GM19023 (cell line): ENCODE measurements at regions not wholly inside any gene's neighbourhood (a gene's known extent, or its start where the extent isn't known, plus 50 kb on each side); places are given as distances from the start of the nearest gene placed in this dataset.

Experiments
- ATAC-seq: cut with Tn5 transposase; IDR thresholded peaks from one replicate; pipeline ENCODE4 v1.9.1; 2021; ENCODE audit warnings: mild to moderate bottlenecking, moderate library complexity; ENCODE audit not compliant: unreplicated experiment

DNA sequence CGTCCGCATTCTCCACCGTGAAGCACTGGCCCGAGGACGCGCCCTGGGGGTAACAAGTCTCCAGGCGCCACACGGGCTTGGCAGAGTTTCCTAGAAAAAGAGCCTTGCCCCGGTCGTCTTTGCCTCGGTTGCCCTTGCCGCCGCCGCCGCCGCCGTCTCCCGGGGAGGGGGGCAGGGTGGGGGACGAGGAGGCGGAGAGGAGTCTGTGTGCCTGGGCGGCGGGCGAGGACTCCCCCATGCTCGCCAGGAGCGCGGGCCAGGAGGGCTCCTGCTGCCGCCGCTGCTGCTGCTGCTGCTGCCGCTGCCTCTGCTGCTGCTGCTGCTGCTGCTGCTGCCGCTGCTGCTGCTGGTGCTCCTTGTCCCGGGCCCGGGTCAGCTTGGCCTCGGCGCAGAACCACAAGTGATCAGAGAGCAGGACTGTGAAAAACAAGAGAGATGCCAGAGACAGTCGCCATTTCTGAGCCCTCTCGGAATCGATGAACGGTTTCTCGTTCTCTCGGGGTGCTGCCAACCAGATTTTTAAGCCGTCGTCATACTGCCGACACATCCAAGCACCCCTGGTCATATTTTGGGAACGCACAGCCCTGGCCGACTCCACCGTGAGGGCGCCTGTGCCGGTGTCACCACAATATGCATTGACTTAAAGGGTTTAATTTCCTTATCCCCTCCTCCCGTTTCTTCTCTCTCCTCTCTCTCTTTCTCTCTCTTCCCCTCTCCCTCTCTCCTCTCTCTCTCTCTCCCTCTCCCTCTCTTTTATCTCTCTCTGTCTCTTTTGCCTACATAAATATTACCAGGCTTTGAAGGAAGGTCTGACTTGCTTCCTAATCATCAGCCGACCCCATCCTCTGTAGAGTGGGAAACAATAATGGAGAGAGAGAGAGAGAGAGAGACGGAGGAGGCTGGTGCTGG is 349.1 kb downstream of the LIG4 start:
- ATAC-seq: no peak

DNA sequence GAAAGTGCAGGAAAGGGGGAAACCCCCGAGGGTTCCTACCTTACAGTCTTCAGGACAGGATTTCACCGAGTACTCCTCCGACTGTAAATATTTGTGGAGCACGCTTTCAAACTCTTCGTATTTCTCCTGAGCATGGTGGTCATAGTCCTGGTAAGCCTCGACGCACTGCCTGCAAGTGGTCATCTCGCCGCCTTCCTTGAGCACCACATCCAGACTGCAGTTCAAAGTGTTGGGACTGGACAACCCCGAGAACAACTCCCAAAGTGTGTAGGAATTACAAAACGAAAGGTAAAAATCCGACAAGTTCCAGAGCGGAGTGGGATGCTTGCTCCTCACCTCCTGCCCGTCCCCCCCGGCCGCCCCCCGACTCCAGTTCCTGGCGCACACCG is 349.7 kb downstream of the LIG4 start:
- ATAC-seq: no peak

DNA sequence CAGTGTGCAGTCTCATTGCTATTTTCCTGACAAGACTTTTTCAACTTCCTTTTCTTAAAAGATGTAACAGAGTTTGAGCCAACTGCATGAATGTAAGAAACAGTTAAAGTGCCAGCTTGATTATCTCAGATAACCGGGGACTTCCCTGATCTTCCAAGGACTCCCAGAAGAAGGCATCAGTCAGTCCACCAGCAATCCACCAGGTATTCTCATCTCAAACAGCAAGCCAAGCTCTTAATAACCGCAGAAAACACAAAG is 350.1 kb downstream of the LIG4 start:
- ATAC-seq: no peak

DNA sequence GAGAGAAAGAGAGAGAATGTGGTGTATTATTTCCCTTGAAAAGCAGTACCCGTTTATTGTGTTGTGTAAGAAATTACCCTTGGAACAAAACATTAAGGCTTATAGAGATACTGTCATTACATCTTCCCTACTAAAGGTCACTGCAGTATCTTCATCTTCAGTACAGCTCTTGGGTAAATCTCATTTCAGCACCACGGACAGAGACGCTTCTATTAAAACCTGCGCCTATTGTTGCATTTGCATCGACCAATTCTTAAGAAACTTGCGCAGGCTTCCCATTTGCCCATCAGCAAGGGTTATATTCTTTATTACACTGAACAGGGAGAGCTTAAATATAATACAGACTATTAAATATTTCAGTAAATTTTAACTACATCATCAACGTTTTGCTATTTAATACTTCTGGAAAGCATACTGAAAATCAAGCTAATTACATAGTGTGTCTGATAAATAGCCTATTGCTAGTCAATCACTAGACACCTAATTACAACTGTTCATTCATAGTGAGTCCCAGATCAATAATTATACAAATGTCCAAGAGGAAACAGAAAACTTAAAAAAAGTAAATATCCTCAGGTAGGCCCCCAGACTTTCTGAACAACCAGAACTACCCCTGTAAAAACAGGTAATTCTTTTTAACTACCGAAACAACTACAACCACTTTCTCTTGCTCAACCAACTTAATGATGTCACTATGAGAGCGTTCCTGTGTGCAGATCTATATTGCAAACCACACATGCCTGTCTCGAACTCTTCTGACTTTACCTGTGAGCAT is 350.6 kb downstream of the LIG4 start:
- ATAC-seq: no peak

DNA sequence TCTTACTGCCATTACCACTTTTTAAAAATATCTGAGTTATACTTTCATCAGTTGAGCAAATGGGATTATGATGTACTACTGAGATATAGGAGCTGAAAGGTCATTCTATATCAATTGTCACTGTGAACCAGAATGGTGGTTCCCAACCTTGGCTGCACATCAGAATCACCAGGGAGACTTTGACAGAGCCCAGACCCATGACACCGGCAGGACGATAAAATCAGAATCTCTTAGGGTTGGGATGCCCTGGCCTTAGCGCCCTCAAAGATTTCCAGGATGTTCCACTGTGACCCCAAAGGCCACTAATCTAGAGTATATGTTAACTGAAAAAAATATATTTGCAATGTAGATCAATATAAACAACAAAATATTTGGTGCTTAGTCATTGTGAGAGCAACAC is 355.1 kb downstream of the LIG4 start:
- ATAC-seq: no peak

DNA sequence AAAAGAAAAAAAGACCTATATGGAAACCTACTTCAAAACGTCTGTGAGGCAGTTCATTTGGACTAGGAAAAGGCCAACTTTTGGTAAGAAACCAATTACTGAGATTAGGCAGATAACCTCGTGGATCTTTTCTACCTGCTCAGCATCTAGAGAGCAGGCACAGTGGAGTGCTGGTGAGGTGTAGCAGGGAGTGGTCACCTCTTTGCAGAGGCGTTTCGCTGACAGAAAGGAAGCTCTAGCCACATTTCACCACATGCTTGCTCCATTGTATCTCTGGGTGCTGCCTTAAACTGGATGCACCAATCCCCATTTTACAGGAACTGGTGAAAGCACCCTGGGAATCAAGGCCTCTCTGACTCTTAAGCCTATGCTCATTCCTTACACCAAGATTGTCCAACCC is 360.5 kb downstream of the LIG4 start:
- ATAC-seq: no peak

DNA sequence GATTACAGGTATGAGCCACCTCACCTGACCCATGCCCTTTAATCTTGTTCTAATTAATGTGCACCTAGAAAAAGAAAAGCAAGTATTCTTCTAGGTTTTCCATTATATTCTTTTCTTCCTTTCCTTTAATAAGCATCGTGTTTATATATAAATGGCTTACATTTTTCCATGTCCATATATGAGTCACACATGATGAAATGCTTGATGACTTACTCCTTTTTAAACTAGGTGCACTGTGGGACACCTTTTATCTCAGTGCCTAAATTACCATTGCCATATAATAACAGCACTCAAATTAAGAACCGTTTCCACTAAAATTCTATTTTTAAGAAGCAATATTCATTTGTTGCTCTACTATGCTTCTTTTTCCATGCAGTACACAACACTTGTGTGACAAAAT is 363.3 kb downstream of the LIG4 start:
- ATAC-seq: no peak

DNA sequence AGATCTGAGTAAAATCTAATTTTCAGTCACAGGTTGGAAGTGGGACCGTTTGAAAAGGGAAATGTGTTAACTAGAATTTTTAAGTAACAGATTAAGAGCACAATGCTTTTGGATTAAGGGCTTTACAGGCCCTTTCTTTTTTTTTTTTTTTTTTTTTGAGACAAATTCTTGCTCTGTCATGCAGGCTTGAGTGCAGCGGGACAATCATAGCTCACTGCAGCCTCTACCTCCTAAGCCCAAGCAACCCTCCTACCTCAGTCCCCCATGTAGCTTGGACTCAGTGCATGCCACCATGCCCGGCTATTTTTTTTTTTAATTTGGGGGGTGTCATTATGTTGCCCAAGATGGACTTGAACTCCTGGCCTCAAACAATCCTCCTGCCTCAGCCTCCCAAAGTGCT is 363.7 kb downstream of the LIG4 start:
- no peak for ATAC-seq

DNA sequence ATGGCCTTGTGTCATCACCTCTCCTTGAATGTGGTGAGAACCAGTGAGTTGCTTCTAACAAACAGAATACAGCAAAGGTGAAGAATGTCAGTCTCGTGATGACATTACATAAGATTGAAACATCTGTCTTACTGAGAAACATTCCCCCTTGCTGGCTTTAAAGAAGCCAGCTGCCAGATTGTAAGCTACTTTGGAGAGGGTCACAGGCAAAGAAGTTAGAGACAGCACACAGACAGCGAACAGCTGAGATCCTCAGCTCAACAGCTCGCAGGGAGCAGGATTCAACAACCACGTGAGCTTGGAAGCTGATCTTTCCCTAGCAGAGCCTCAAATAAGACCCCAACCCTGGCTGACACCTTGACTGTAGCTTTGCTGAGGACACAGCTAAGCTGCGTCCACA is 367.9 kb downstream of the LIG4 start:
- no peak for ATAC-seq

DNA sequence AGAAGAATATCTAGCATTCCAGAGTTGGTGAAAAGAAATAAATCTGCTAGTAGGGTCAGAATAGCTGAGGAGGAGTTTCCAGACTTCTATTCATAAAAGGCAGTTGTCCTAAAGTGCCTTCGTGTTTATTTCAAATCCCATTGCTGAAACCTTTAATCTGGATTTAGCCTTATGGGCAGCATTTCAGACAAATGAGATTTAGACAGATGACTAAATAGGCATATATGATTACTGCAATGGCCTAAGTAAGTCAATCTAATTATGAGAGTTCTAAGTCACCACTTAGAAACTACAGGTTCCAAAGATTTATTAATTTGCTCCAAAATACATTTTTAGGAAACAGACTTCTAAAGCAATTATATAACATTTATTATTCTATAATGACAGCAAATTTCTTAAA is 368.7 kb downstream of the LIG4 start:
- no peak for ATAC-seq

DNA sequence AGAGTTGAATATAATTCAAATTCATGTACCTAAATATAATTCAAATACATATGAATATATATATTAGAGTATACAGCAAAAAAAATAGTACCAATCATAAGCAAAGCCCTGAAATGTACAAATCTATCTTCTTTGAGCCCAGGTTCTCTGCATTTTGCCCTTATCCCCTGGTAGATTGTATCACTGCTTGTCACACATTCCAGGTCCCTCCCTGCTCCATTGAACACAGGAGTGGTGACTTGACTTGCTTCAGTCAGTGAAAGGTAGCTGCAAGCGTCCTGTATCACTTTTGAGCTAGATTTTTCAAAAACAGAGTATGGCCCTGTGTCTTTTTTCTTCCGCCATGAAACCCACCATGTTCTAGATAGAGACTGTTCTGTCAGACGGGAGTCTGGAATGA is 369.4 kb downstream of the LIG4 start:
- ATAC-seq: no peak

DNA sequence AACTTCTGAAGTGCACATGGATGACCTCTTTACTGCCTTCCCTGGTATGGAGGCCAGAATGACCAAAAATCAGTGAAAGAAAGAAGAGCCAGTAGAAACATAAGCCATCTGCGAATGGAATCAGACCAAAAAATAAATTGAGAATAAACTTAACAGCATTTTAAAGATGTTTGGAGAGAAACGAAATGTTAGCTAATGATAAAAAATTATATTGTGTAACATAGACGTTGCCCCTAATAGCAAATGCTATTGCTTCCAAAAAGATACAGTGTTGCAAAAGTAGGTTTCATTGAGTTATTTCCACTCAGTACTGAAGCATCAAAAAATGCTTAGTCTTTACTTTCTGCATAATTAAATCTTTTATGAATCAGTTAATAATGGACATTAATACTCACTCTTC is 371.7 kb downstream of the LIG4 start:
- ATAC-seq: no peak

DNA sequence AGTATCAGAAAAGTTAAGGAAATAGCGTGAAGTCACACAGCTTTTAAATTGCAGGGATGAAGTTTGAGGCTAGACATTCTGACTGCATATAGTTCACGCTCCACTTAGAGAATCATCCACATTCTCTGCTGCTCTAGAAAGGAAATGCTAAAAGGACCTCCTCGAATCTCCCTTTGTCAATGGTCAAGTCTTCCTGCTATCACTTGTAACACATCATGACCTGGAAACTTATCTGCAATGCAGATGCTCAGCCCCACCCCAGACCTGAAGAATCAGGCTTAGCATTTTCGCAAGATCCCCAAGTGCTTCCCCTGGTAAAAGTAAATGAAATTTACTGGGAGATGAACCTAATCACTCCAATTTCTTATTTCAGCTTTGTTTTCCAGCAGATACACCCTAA is 372.1 kb downstream of the LIG4 start:
- no peak for ATAC-seq

DNA sequence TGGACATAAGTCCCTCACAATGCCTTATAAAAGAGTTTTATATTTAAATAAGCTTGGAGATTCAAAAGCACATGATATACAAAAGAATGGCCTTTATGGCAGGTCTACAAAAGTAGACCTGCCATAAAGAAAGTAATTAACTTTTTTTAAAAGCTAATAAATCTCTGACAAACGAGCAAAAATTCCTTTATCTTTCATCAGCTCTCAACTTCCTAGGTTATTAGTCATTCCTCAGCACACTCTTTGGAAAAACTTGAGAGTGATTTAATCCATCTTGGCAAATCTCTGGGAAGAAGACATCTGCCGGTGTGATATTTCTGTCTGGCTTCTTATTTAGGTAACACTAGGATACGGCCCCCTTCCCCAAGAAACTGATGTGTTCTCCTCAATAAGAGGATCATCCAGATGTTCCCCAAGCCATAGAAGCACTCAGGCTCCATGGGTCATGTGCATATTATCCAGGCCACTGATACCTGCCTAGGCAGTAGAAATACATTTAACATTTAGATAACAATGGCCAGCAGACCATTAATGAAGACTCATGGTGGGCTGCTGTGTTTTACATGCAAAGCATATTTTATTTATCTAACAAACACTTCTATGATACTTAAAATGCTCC is 372.7 kb downstream of the LIG4 start:
- ATAC-seq: no peak

DNA sequence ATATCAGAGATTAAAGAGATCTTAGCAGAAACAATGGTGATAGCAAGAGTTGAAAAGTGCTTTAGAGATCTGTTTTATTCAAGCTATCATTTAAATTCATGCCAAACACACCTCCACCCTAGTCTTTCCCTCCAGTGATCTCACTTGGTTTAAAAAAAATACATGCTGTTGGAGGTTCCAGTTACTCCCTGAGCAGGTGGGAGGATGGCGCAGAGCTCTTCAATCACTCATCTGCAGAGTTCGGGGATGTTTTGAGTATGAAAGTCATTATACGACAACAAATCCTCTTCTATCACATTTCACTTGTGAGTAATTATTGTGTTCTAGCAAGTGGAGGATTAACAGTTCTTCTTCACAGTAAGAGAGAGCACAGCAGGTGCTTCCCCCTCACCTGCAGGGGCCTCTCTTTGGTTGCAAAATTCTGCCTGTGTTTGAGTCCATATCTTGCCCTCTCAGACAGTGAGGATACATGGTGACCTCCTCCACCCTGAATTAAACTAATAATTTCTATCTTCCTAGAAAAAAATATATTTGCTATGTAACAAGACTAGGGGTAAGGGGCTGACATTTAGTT is 376.7 kb downstream of the LIG4 start:
- no peak for ATAC-seq

DNA sequence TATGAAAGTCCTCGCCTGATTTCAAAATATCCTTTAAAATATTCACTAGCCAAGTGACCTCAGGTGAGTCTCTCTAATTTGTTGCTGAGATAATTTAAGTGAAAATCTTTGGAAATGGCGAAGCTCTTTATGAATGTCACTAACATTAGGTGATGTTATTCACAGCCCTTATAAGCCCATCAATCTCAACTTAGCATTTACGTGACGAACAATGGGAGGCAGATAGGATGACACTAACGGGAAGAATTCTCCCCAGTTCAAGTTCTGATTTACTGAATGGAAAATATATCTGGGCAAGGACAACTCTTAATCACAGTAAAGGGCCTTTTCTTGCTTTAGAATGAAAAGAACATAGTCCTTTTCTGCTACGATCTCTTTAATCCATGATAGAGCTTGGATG is 378.7 kb downstream of the LIG4 start:
- no peak for ATAC-seq

DNA sequence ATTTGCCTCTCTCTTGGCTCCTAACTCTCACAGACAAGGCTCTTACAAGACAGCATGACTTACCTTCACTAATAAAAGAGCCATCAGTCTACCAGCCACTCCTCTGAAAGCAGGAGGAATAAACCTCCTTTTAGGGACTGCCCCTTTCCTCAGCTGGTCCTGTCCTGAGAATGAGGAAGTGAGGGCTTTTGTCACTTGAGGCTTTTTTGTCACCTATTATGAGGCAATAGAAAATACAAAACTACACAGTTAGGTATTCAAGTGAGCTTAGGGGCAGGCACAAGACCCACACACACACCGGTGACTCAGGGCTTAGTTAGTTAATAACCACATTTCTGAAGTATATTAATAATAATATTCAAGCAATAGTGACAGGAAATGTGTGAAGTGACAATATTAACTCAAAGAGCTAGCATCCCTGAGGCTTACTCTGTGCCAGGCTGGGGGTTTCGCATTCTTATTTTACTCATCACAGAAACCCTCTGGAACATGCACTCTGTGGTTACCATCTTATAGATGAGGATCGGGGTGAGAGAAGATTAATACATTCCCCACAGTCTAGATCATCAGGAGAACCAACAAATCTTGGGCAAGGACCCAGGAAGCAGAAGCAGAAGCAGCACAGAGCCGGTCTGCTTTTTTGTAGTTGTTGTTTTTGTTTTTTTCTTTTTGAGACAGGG is 379.9 kb downstream of the LIG4 start:
- ATAC-seq: peak; percentile 58

DNA sequence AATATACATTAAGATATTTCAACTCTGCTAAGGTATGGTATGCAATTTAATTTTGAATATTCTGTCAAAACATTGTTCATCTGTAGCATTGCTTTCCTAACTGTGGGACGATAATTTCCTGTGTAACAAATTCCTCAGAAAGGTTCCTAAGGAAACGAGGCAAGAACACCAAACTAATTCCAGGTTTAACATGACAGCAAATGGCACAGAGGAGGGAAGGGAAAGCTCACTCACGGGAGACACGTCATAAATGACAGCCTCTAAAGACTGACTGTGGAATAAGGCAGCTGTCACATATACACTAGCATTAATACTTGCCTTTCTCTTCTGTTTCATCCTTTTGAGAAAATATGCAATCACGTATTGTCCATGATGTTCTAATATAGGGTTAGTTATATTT is 380.6 kb downstream of the LIG4 start:
- no peak for ATAC-seq

DNA sequence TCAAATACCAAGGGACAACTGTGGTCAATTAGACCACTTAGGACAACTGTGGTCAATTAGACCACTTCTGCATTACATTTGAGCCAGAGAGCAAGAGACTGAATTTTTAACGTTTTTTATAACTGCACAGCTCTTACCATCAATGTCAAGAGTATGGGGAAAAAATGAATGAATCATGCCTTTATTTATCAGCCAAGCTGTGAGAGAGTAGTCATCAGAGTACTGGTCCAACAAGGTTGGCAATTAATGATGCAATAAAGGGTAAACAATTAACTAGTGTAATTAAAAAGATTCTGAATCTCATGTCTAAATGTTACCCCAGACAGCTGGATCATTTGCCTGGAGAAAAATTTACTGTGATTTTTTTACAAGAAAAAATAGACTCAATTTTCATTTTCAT is 381.1 kb downstream of the LIG4 start:
- no peak for ATAC-seq

DNA sequence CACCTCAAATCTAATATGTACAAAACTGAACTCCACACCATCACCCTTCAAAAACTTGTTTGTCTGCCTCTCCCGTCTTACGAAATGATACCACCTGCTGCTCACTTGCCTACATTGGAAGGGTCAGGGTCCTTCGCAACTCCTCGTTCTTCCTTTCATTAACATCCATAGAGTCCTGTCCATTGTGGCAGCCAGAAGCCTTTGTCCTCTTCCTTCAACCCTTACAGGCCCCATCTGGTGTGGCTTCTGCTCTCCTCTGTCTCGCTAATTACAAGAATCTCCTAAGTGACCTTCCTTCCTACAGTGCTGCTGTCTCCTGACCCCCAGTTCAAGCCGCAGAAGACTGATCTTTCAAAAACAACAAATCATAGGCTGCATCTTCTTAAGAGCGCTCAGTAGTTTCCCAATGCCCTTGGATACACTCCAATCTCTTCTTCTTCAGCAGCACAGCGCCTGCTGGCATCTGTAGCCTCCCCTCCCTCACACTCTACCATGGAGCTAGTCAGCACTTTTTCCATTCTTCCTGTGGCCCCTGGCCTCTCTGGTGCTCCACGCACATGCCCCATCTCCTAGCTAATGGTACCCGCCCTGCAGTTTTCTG is 382.7 kb downstream of the LIG4 start:
- no peak for ATAC-seq

DNA sequence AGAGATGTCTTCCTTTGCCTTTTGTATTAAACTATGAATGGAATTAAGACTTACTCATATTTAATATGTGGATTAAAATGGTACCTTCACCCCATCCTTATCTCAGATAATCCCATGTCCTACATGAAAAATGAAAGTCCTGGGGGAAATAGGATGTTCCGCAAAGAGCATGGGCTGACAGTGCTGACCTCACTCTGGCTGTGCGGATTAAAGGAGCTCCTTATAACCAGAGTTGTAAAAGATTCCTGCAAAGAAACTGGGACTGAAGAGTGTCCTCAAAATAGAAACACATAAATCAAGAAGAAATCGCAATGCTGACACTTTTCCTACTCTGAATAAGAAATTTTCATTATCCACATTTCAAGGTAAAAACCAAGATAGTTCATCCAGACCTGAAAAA is 384.5 kb downstream of the LIG4 start:
- ATAC-seq: no peak
